Lung (tissue), 11 donors: ENCODE measurements at regions not wholly inside any gene's neighbourhood (a gene's known extent, or its start where the extent isn't known, plus 50 kb on each side); places are given as distances from the start of the nearest gene placed in this dataset.

Experiments used
- ATAC-seq: fragments of 200-7000 bp; cut with Tn5 transposase; one replicate; pipeline ENCODE4 v1.9.1; 2020; ENCODE audit warnings: moderate number of reproducible peaks; ENCODE audit not compliant: insufficient read depth, low FRiP score
- DNase-seq, 3 donors: peaks; one replicate each; pipeline ENCODE4 v3.0.0-alpha.2; 2013 to 2017
- H3K27ac ChIP-seq, 2 donors: one replicate each; pipeline ENCODE4 v1.5.1; 2013; ENCODE audit warnings: mild to moderate bottlenecking in 2 of 2, moderate library complexity in 2 of 2, control low read depth in 1 of 2, inconsistent platforms in 1 of 2, low read depth in 1 of 2, low read length in 1 of 2
- H3K27me3 ChIP-seq, 3 donors: one replicate each; pipeline ENCODE4 v1.5.1; 2013; ENCODE audit warnings: low read length in 2 of 3; ENCODE audit not compliant: control insufficient read depth in 3 of 3, insufficient read depth in 3 of 3
- H3K36me3 ChIP-seq, 4 donors: one replicate each; pipeline ENCODE4 v1.5.1; 2013; ENCODE audit warnings: low read length in 4 of 4, mild to moderate bottlenecking in 1 of 4, moderate library complexity in 1 of 4; ENCODE audit not compliant: control insufficient read depth in 4 of 4, insufficient read depth in 4 of 4
- H3K4me1 ChIP-seq, 5 donors: one replicate each; pipeline ENCODE4 v1.5.1; 2013; ENCODE audit warnings: low read length in 5 of 5, mild to moderate bottlenecking in 2 of 5, moderate library complexity in 1 of 5; ENCODE audit not compliant: control insufficient read depth in 5 of 5, insufficient read depth in 5 of 5
- H3K4me3 ChIP-seq: one replicate; pipeline ENCODE4 v1.5.1; 2013; ENCODE audit warnings: mild to moderate bottlenecking, control low read depth, moderate library complexity
- H3K9ac ChIP-seq, 2 donors: one replicate each; pipeline ENCODE4 v1.5.1; 2013; ENCODE audit warnings: low read length in 2 of 2, control low read depth in 1 of 2; ENCODE audit not compliant: insufficient read depth in 1 of 2
- H3K9me3 ChIP-seq, 4 donors: one replicate each; pipeline ENCODE4 v1.5.1; 2013; ENCODE audit warnings: low read length in 3 of 4, mild to moderate bottlenecking in 1 of 4, moderate library complexity in 1 of 4; ENCODE audit not compliant: control insufficient read depth in 4 of 4, insufficient read depth in 3 of 4
- WGBS, 2 donors: extraction: QIAGEN DNeasy Blood & Tissue Kit; methylation state at CpG; one replicate each; pipeline ENCODE4 v1.1.7; 2013; 5-methylcytosine and 5-hydroxymethylcytosine counted together
- TF ChIP-seq, protein P1 (sequence below): IDR thresholded peaks from 2 replicates; pipeline ENCODE4 v1.5.1; 2012; ENCODE audit warnings: mild to moderate bottlenecking; ENCODE audit errors: control extremely low read depth, extremely low read depth
- donor health status: control.
- donor health status: control.
- donor health status: Bipolar disorder and iron deficiency.
- donor health status: healthy.
- donor health status: DM: yes; HTN: yes; CAD: no.

DNA sequence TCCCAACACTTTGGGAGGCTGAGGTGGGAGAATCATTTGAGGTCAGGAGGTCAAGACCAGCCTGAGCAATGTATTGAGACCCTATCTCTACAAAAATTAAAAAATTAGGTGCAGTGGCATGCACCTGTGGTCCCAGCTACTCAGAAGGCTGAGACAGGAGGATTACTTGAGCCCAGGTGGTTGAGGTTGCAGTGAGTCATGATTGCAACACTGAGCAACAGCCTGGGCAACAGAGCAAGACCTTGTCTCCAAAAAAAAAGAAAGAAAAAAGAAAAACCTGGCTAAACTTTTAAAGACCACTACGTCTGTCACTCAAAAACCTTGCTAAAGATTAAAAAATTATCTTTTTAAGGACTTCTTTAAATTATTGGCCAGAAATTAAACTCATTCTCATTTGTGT, 59.8 kb upstream of the ABCA1 start:
- no peak overlapping the region for H3K4me3 ChIP-seq
- ATAC-seq (no peak), DNase-seq (no peak)
- H3K9ac ChIP-seq, result no peak overlapping the region
- no peaks in the 10 kb centered on the region for H3K36me3 ChIP-seq
- H3K27me3 ChIP-seq, result no peaks in the 10 kb centered on the region
- H3K9me3 ChIP-seq, result peaks cover 0 to 1% (median 0%) of the 10 kb centered on the region in 4 donors
- WGBS, 2 donors, result 89 to 95% methylated on average over 1 of the region's 1 CpG
- no peak overlapping the region for H3K27ac ChIP-seq
- TF ChIP-seq, protein P1, sequence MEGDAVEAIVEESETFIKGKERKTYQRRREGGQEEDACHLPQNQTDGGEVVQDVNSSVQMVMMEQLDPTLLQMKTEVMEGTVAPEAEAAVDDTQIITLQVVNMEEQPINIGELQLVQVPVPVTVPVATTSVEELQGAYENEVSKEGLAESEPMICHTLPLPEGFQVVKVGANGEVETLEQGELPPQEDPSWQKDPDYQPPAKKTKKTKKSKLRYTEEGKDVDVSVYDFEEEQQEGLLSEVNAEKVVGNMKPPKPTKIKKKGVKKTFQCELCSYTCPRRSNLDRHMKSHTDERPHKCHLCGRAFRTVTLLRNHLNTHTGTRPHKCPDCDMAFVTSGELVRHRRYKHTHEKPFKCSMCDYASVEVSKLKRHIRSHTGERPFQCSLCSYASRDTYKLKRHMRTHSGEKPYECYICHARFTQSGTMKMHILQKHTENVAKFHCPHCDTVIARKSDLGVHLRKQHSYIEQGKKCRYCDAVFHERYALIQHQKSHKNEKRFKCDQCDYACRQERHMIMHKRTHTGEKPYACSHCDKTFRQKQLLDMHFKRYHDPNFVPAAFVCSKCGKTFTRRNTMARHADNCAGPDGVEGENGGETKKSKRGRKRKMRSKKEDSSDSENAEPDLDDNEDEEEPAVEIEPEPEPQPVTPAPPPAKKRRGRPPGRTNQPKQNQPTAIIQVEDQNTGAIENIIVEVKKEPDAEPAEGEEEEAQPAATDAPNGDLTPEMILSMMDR, result no peak
- H3K4me1 ChIP-seq, result peaks cover 4 to 21% (median 18%) of the 10 kb centered on the region in 5 donors

DNA sequence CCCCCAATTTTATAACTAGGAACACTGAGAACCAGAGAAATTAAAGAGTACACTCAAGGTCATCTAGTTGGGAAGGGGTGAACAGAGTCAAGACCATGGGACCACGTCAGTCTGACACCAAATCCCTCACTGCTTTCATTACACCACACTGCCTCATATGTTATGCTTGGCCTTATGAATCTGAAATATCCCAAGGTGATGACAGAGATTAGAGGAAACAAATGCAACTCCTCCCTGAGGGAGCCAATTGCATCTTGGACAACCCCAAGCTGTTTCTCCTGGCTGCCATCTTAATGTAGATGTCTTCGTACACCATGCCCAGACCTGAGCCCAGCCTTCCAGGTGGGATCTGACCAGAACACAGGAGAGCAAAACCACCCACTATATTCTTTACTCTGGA, 60.6 kb upstream of the ABCA1 start:
- no peak overlapping the region for H3K27ac ChIP-seq
- WGBS, 2 donors, result 85 to 92% methylated on average over 2 of the region's 2 CpGs
- no peak for ATAC-seq
- H3K36me3 ChIP-seq, result no peaks in the 10 kb centered on the region
- peaks cover 8 to 29% (median 25%) of the 10 kb centered on the region in 5 donors for H3K4me1 ChIP-seq
- no peak overlapping the region for H3K4me3 ChIP-seq
- TF ChIP-seq, protein P1, result no peak
- H3K9me3 ChIP-seq, result peaks cover 0 to 1% (median 0%) of the 10 kb centered on the region in 4 donors
- DNase-seq, result no peak
- H3K27me3 ChIP-seq, result no peaks in the 10 kb centered on the region
- no peak overlapping the region for H3K9ac ChIP-seq

DNA sequence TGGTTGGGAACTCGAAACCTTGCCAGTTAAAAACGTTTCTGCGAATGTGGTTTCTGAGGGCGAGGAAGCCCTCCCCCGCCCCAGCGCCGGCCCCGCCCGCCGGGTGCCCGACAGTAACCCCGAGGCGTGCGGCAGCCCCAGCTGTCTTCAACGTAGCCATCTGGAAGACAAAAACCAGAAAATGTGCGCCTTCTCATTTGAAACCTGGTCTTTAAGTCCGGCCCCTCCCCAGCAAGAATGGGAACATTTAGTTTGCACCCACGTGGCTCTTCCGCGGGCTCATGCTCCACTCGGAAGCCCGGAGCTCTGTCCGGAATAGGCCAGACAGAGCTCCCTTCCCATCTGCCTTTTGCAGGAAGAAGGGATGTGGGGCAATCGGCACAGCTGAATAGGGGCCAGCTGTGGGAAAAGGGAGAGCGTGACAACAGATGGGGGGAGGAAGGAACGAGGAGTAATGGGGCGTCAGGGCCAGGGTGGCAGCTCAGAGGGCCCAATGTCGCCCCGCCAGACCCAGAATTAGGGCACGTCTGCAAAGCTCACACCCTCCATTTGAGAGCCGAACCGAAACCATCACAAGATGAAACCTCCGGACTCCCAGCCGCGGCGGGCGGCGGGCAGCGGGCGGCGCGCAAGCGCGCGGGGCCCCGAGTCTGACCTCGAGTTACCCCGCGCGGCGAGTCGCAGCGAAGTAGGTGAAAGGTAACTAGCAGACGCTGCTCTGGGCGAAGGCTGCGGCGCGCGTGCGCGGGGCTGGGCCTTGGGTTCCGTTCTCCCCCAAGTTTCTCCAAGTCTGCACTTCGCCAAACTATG, 63.4 kb upstream of the ABCA1 start:
- 0% methylated on average over 59 to 63 of the region's 63 CpGs for WGBS, 2 donors
- peak; percentile 87 to 93 (median 87) for DNase-seq
- TF ChIP-seq, protein P1, result no peak

More for the DNA sequence above, 63.4 kb upstream of the ABCA1 start:
- ATAC-seq, result peak; percentile 92
- H3K36me3 ChIP-seq, result no peaks in the 10 kb centered on the region
- H3K27ac ChIP-seq, result peak overlapping the region; percentile 86 to 89
- H3K4me3 ChIP-seq, result peak overlapping the region; percentile 56
- H3K9me3 ChIP-seq, result no peaks in the 10 kb centered on the region
- H3K4me1 ChIP-seq, result peaks cover 10 to 34% (median 28%) of the 10 kb centered on the region in 5 donors
- H3K9ac ChIP-seq, result peak overlapping the region; percentile 76
- no peaks in the 10 kb centered on the region for H3K27me3 ChIP-seq
